ENCODE measurements at regions not wholly inside any gene's neighbourhood (a gene's known extent, or its start where the extent isn't known, plus 50 kb on each side); places are given as distances from the start of the nearest gene placed in this dataset.

- TF ChIP-seq EZH2phosphoT487 (IDR thresholded peaks at IDR 0.05; ENCODE audit: low read length), result no peak
- TF ChIP-seq, protein P1, sequence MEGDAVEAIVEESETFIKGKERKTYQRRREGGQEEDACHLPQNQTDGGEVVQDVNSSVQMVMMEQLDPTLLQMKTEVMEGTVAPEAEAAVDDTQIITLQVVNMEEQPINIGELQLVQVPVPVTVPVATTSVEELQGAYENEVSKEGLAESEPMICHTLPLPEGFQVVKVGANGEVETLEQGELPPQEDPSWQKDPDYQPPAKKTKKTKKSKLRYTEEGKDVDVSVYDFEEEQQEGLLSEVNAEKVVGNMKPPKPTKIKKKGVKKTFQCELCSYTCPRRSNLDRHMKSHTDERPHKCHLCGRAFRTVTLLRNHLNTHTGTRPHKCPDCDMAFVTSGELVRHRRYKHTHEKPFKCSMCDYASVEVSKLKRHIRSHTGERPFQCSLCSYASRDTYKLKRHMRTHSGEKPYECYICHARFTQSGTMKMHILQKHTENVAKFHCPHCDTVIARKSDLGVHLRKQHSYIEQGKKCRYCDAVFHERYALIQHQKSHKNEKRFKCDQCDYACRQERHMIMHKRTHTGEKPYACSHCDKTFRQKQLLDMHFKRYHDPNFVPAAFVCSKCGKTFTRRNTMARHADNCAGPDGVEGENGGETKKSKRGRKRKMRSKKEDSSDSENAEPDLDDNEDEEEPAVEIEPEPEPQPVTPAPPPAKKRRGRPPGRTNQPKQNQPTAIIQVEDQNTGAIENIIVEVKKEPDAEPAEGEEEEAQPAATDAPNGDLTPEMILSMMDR (IDR thresholded peaks at IDR 0.05; ENCODE audit: low read length), result no peak
- TF ChIP-seq EZH2 (optimal IDR thresholded peaks at IDR 0.05; ENCODE audit: low read depth, low read length), result no peak
- H3K9me3 ChIP-seq (replicated peaks; ENCODE audit: insufficient read depth, low read length), result no peaks in the 10 kb centered on the region
- H4K20me1 ChIP-seq (ENCODE audit: insufficient read depth, low read length), result no peaks in the 10 kb centered on the region
- no peaks in the 10 kb centered on the region for H3K9me2 ChIP-seq (replicated peaks; ENCODE audit: insufficient read depth, low read length)
- no peaks in the 10 kb centered on the region for H3K79me2 ChIP-seq (ENCODE audit: low read length)
- no peaks in the 10 kb centered on the region for H3F3A ChIP-seq (ENCODE audit: insufficient read depth, low read length)
- no peak overlapping the region for H3K27ac ChIP-seq (ENCODE audit: low read length)
- no peak overlapping the region for H2AFZ ChIP-seq (ENCODE audit: low read length)
- H3K4me1 ChIP-seq (ENCODE audit: low read length), result no peaks in the 10 kb centered on the region
- no peaks in the 10 kb centered on the region for H3K36me3 ChIP-seq (replicated peaks; ENCODE audit: insufficient read depth, low read length)
- no peaks in the 10 kb centered on the region for H3K27me3 ChIP-seq (replicated peaks; ENCODE audit: insufficient read depth, low read length)
- no peak overlapping the region for H3K9ac ChIP-seq (ENCODE audit: low read length)
- H3K4me3 ChIP-seq (ENCODE audit: low read length), result no peak overlapping the region
- no peak for DNase-seq
- no peak overlapping the region for H3K4me2 ChIP-seq (ENCODE audit: low read depth, low read length)
Observed at GRCh38 chr2:81181845-81182244, 877.3 kb upstream of the LRRTM1 start.

DNA sequence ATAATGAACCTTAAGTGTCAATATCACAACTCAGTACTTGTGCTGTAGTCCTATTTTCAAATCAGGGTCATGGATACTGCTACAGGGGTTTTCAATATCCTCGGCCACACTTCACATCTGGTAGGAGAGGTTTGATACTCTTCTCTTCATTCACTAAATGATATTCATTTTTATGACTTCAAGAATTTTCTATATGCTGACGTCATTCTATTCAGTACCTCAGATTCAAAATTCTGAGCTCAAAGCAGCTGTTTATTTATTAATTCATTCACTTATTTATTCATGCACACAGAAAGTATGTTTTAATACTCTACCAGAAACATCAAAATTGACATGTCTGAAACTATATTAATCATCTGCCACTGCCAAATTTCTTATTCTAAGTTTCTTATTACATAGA is 866.9 kb upstream of the LRRTM1 start:
- Histone ChIP-seq H2AFZ (ENCODE audit: low read length) (no peak overlapping the region), H4K20me1 (ENCODE audit: insufficient read depth, low read length) (no peaks in the 10 kb centered on the region)
- no peak for DNase-seq

GRCh38 chr2:81163583-81163982 is 859.0 kb upstream of the LRRTM1 start:
- no peak overlapping the region for H3K27ac ChIP-seq (ENCODE audit: low read length)
- no peaks in the 10 kb centered on the region for H3F3A ChIP-seq (ENCODE audit: insufficient read depth, low read length)
- H3K9me2 ChIP-seq (replicated peaks; ENCODE audit: insufficient read depth, low read length), result no peaks in the 10 kb centered on the region
- H3K79me2 ChIP-seq (ENCODE audit: low read length), result no peaks in the 10 kb centered on the region
- no peak overlapping the region for H3K4me3 ChIP-seq (ENCODE audit: low read length)
- H3K4me2 ChIP-seq (ENCODE audit: low read depth, low read length), result no peak overlapping the region
- H2AFZ ChIP-seq (ENCODE audit: low read length), result no peak overlapping the region
- H3K4me1 ChIP-seq (ENCODE audit: low read length), result no peaks in the 10 kb centered on the region
- H3K36me3 ChIP-seq (replicated peaks; ENCODE audit: insufficient read depth, low read length), result no peaks in the 10 kb centered on the region
- no peak overlapping the region for H3K9ac ChIP-seq (ENCODE audit: low read length)
- no peaks in the 10 kb centered on the region for H4K20me1 ChIP-seq (ENCODE audit: insufficient read depth, low read length)
- TF ChIP-seq EZH2phosphoT487 (IDR thresholded peaks at IDR 0.05; ENCODE audit: low read length), result no peak
- no peak for TF ChIP-seq EZH2 (optimal IDR thresholded peaks at IDR 0.05; ENCODE audit: low read depth, low read length)
- TF ChIP-seq, protein P1 (IDR thresholded peaks at IDR 0.05; ENCODE audit: low read length), result no peak
- H3K27me3 ChIP-seq (replicated peaks; ENCODE audit: insufficient read depth, low read length), result no peaks in the 10 kb centered on the region
- no peaks in the 10 kb centered on the region for H3K9me3 ChIP-seq (replicated peaks; ENCODE audit: insufficient read depth, low read length)
- no peak for DNase-seq

More for the DNA sequence above, 866.9 kb upstream of the LRRTM1 start:
- no peak overlapping the region for H3K4me3 ChIP-seq (ENCODE audit: low read length)
- H3K36me3 ChIP-seq (replicated peaks; ENCODE audit: insufficient read depth, low read length), result no peaks in the 10 kb centered on the region
- H3K9ac ChIP-seq (ENCODE audit: low read length), result no peak overlapping the region
- no peaks in the 10 kb centered on the region for H3K27me3 ChIP-seq (replicated peaks; ENCODE audit: insufficient read depth, low read length)
- no peak overlapping the region for H3K4me2 ChIP-seq (ENCODE audit: low read depth, low read length)
- H3K4me1 ChIP-seq (ENCODE audit: low read length), result no peaks in the 10 kb centered on the region
- TF ChIP-seq, protein P1 (IDR thresholded peaks at IDR 0.05; ENCODE audit: low read length), result no peak
- TF ChIP-seq EZH2phosphoT487 (IDR thresholded peaks at IDR 0.05; ENCODE audit: low read length), result no peak
- TF ChIP-seq EZH2 (optimal IDR thresholded peaks at IDR 0.05; ENCODE audit: low read depth, low read length), result no peak
- H3K79me2 ChIP-seq (ENCODE audit: low read length), result no peaks in the 10 kb centered on the region
- no peaks in the 10 kb centered on the region for H3F3A ChIP-seq (ENCODE audit: insufficient read depth, low read length)
- no peak overlapping the region for H3K27ac ChIP-seq (ENCODE audit: low read length)
- no peaks in the 10 kb centered on the region for H3K9me2 ChIP-seq (replicated peaks; ENCODE audit: insufficient read depth, low read length)
- no peaks in the 10 kb centered on the region for H3K9me3 ChIP-seq (replicated peaks; ENCODE audit: insufficient read depth, low read length)
